ENCODE measurements at regions not wholly inside any gene's neighbourhood (a gene's known extent, or its start where the extent isn't known, plus 50 kb on each side); places are given as distances from the start of the nearest gene placed in this dataset.
"Not testable (repeated sequence)": the region's sequence is repeated elsewhere in the genome, so short reads cannot be mapped to it uniquely, and the experiment has no call there.

- DNase-seq (ENCODE audit: low read depth), result no peak
Observed at GRCh38 chr11:112617977-112618826, 343.0 kb upstream of the NCAM1 start.

- DNase-seq (ENCODE audit: low read depth), result no peak
Observed at GRCh38 chr11:112619106-112619505, 342.1 kb upstream of the NCAM1 start.

- DNase-seq (ENCODE audit: low read depth), result no peak
Observed at GRCh38 chr11:112620621-112621394, 340.4 kb upstream of the NCAM1 start.

GRCh38 chr11:112623057-112623456, 338.2 kb upstream of the NCAM1 start:
- no peak for DNase-seq (ENCODE audit: low read depth)

DNA sequence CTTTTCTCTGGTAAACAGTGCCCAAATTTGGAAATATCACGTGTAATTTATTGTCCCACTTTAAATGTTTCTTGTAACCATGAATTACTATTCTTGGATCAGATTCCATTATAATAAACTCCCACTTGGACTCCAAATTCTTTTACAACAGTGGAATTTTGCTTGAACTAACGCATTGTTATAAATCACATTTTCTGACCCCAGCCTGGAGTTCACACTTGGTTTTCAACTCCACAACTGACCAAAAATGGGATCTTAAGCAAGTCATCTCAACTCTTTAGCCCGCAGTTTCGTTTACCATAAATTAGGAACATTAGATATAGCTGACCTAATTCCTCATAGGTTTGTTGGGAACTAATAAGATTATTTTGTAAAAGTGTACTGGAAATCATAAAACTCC, 336.8 kb upstream of the NCAM1 start:
- DNase-seq (ENCODE audit: low read depth), result no peak

GRCh38 chr11:112624971-112625370, 336.2 kb upstream of the NCAM1 start:
- DNase-seq (ENCODE audit: low read depth), result not testable (repeated sequence)

DNA sequence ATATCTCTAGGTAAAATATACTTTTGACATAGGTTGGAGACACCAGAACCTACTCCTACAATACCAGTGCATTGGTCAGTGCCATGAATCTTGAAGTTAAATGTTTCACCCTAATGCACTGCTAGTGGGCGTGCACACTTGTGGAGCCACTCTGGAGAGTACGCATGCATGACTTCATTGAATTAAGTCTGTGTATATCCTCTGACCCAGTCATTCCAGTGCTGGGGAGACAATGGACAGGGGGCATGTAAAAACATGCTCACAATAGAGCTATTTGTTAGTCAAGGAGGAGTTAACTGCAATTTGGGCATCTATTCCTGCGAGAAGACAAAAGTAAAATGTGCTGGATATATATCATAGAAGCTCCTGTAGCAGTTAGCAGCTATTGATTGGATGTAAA, 335.4 kb upstream of the NCAM1 start:
- no peak for DNase-seq (ENCODE audit: low read depth)

- no peak for DNase-seq (ENCODE audit: low read depth)
Observed at GRCh38 chr11:112626731-112627130, 334.5 kb upstream of the NCAM1 start.

GRCh38 chr11:112627588-112628045, 333.6 kb upstream of the NCAM1 start:
- no peak for DNase-seq (ENCODE audit: low read depth)

DNA sequence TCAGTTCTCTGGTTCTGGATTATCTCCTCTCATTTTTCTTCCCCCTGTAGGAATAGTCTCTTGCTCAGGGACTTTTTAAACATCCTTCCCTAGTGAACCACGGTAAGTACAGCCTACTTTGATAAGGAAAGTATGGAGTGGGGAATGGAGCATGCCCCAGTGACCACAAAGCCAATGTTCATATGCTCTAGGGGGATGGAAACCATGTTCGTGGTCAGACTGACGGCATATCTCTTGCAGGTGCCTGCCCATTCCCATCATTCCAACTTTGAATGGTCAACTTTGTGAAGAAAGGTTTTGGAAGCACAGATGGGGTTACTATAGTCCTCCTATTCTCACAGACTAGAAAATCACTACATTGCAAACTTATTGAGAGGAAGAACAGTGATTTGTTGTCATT, 332.5 kb upstream of the NCAM1 start:
- DNase-seq (ENCODE audit: low read depth), result no peak

GRCh38 chr11:112630496-112630895, 330.7 kb upstream of the NCAM1 start:
- DNase-seq (ENCODE audit: low read depth), result no peak

DNA sequence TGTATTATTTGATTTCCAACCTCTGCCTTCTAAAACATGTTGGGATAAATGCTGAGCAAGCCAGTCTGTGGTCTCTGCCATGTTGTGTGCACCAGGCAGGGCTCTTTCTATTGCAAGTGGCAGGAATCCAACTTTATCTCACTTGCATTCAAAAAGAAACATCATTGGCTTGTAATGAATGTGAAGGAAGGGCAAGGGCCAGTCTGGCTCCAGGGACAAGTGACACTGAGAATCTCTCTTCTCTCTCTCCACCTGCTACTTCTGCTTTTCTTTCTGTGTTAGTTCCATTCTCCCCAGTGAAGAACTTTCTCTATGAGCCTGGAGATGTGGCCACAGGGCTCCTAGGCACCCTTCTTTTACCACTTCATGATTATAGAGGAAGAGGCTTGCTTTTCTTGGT, 329.9 kb upstream of the NCAM1 start:
- no peak for DNase-seq (ENCODE audit: low read depth)

- DNase-seq (ENCODE audit: low read depth), result no peak
Observed at GRCh38 chr11:112632866-112633505, 328.2 kb upstream of the NCAM1 start.

- no peak for DNase-seq (ENCODE audit: low read depth)
Observed at GRCh38 chr11:112634551-112634950, 326.7 kb upstream of the NCAM1 start.

- no peak for DNase-seq (ENCODE audit: low read depth)
Observed at GRCh38 chr11:112634995-112635737, 326.1 kb upstream of the NCAM1 start.

DNA sequence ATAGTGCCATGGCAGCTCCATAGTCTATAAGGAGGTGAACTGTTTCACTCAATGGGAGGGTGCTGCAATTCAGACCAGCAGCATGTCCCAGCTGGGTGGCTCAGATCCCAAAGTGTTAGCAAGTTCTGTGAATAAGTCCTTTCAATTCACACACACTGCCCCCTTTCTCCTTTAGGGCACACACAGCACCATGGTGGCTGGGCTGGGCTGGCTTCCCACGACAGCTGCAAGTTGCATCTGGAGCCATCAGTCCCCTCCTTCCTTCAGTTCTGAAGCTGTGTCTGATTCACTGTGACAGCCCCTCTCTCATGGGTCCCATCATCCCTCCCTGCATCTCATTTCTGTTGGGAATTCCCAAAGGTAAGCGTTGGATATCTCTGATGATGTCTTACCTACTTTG, 324.1 kb upstream of the NCAM1 start:
- DNase-seq (ENCODE audit: low read depth), result no peak

- DNase-seq (ENCODE audit: low read depth), result no peak
Observed at GRCh38 chr11:112637876-112638275, 323.3 kb upstream of the NCAM1 start.

DNA sequence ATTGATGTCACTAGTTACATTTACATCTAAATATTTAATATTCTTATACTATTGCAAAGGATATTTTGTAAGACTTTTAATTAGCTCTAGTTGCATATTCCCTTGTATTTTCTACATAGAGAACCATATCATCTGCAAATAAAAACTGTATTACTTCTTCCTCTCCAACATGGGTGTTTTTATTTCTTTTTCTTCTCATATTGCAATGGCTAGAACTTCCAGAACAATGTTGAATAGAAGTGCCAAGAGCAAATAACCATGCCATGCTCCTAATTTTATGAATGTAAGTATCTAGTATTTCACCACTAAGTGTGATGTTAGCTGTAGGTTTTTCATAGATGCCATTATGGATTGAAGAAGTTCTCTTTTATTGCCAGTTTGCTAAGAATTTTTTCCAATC, 321.8 kb upstream of the NCAM1 start:
- DNase-seq (ENCODE audit: low read depth), result no peak

GRCh38 chr11:112643416-112643815, 317.8 kb upstream of the NCAM1 start:
- no peak for DNase-seq (ENCODE audit: low read depth)

DNA sequence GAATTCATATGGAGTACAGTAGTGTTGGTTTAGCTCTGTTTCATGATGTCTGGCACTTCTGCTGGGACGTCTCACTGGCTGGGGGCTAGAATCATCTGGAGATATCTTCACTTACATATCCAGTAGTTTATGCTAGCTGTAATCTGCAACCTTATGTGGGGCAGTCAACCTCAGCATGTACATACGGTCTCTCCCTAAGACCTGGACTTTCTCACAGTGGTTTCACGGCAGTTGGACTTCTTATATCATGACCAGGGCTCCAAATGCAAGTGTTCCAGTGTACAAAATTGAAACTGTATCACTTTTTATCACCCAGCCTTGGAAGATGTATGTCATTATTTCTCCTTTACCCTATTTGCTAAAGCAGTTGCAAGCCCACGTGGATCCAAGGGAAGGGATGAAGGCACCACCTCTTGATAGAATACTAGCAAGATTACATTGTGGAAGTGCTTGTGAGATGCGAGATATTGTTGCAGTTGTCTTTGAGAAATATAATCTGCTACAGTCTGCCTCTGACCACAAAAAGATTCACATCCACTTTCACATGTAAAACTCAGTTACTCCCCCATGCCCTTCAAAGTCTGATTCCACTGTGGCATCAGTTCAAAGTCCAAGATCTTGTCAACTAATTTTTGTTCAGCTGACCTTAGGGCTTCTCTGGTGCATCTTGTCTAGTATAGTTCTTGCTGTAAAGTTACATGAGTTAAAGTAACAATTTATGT, 316.6 kb upstream of the NCAM1 start:
- no peak for DNase-seq (ENCODE audit: low read depth)

DNA sequence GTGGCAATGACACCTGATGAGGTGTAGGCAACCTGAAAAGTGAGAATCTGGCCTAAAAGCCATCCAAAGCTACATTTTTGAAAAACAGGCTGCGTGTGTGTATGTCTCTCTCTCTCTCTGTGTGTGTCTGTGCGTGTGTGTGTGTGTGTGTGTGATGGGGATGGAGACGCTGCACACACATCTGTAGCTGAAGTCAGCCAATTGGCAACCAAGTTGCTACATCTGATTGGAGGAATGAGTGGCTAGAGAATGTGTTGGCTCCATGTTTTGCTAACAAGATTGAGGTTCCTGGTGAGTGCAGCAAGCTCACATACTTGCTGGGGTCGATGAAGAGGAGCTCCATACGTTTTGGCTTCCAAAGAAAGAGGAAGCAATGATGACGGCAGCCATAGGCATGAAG, 311.4 kb upstream of the NCAM1 start:
- no peak for DNase-seq (ENCODE audit: low read depth)

Data from activated T-cell treated with anti-CD3 and anti-CD28 coated beads for 1 hour (primary cell).